H9 (cell line): ENCODE measurements at regions not wholly inside any gene's neighbourhood (a gene's known extent, or its start where the extent isn't known, plus 50 kb on each side); places are given as distances from the start of the nearest gene placed in this dataset.

Experiments used
- DNase-seq: peaks from one replicate; pipeline ENCODE4 v3.0.0-alpha.2; 2017
- H2AFZ ChIP-seq: one replicate; pipeline ENCODE4 v1.6.1; 2013; ENCODE audit warnings: mild to moderate bottlenecking, low read length, control low read depth, moderate library complexity
- H2AK5ac ChIP-seq: 2 replicates; pipeline ENCODE4 v1.6.1; 2013; ENCODE audit warnings: low read length, control low read depth, mixed read lengths; ENCODE audit not compliant: insufficient read length
- H2BK120ac ChIP-seq: one replicate; pipeline ENCODE4 v1.6.1; 2013; ENCODE audit warnings: low read depth, mild to moderate bottlenecking, low read length, control low read depth, inconsistent platforms; ENCODE audit not compliant: poor library complexity, severe bottlenecking
- H2BK12ac ChIP-seq: 2 replicates; pipeline ENCODE4 v1.6.1; 2013; ENCODE audit warnings: low read length, control low read depth, mixed read lengths, low read depth; ENCODE audit not compliant: insufficient read length
- H2BK15ac ChIP-seq: 2 replicates; pipeline ENCODE4 v1.6.1; 2013; ENCODE audit warnings: low read depth, low read length, control low read depth
- H2BK20ac ChIP-seq: one replicate; pipeline ENCODE4 v1.6.1; 2013; ENCODE audit warnings: low read depth, mild to moderate bottlenecking, low read length, control low read depth, inconsistent platforms; ENCODE audit not compliant: poor library complexity, severe bottlenecking
- H2BK5ac ChIP-seq: 2 replicates; pipeline ENCODE4 v1.6.1; 2013; ENCODE audit warnings: low read length, control low read depth, mixed read lengths; ENCODE audit not compliant: insufficient read length
- H3K14ac ChIP-seq: 2 replicates; pipeline ENCODE4 v1.6.1; 2013; ENCODE audit warnings: low read length, control low read depth; ENCODE audit not compliant: insufficient read depth
- H3K18ac ChIP-seq: 2 replicates; pipeline ENCODE4 v1.6.1; 2013; ENCODE audit warnings: low read depth, mild to moderate bottlenecking, mixed read lengths, low read length, control low read depth; ENCODE audit not compliant: insufficient read length
- H3K23ac ChIP-seq: 2 replicates; pipeline ENCODE4 v1.6.1; 2013; ENCODE audit warnings: low read length, control low read depth, mixed read lengths, low read depth; ENCODE audit not compliant: insufficient read length
- H3K23me2 ChIP-seq: 2 replicates; pipeline ENCODE4 v1.6.1; 2013; ENCODE audit warnings: low read depth, mild to moderate bottlenecking, mixed read lengths, low read length, control low read depth; ENCODE audit not compliant: insufficient read length, poor library complexity, severe bottlenecking
- H3K27ac ChIP-seq: 2 replicates; pipeline ENCODE4 v1.5.1; 2013; ENCODE audit warnings: low read length, control low read depth, mixed read lengths, low read depth; ENCODE audit not compliant: insufficient read length
- H3K27me3 ChIP-seq: 2 replicates; pipeline ENCODE4 v1.6.1; 2013; ENCODE audit warnings: low read length, control low read depth, inconsistent platforms; ENCODE audit not compliant: insufficient read depth
- H3K4ac ChIP-seq: 2 replicates; pipeline ENCODE4 v1.6.1; 2013; ENCODE audit warnings: low read depth, mild to moderate bottlenecking, control low read depth, inconsistent platforms, low read length, moderate library complexity
- H3K4me1 ChIP-seq: 2 replicates; pipeline ENCODE4 v1.6.1; 2013; ENCODE audit warnings: low read length, control low read depth, inconsistent platforms; ENCODE audit not compliant: insufficient read depth
- H3K4me2 ChIP-seq: 2 replicates; pipeline ENCODE4 v1.6.1; 2013; ENCODE audit warnings: low read length, control low read depth, mixed read lengths; ENCODE audit not compliant: insufficient read length, insufficient read depth
- H3K56ac ChIP-seq: 2 replicates; pipeline ENCODE4 v1.6.1; 2013; ENCODE audit warnings: low read depth, mild to moderate bottlenecking, mixed read lengths, low read length, control low read depth; ENCODE audit not compliant: insufficient read length
- H3K79me1 ChIP-seq: 2 replicates; pipeline ENCODE4 v1.6.1; 2013; ENCODE audit warnings: low read depth, mild to moderate bottlenecking, moderate library complexity, low read length, control low read depth, inconsistent platforms; ENCODE audit not compliant: insufficient read depth, poor library complexity, severe bottlenecking
- H3K79me2 ChIP-seq: 2 replicates; pipeline ENCODE4 v1.6.1; 2013; ENCODE audit warnings: low read length, control low read depth, inconsistent platforms; ENCODE audit not compliant: insufficient read depth
- H3K9ac ChIP-seq: 2 replicates; pipeline ENCODE4 v1.6.1; 2013; ENCODE audit warnings: low read length, control low read depth, mixed read lengths; ENCODE audit not compliant: insufficient read length; ENCODE audit errors: extremely low read depth
- H3K9me3 ChIP-seq: one replicate; pipeline ENCODE4 v1.6.1; 2013; ENCODE audit warnings: low read depth, low read length, inconsistent platforms; ENCODE audit not compliant: control insufficient read depth
- H3T11ph ChIP-seq: one replicate; pipeline ENCODE4 v1.6.1; 2013; ENCODE audit warnings: mild to moderate bottlenecking, low read length, control low read depth, inconsistent platforms
- H4K20me1 ChIP-seq: one replicate; pipeline ENCODE4 v1.6.1; 2013; ENCODE audit not compliant: control insufficient read depth, insufficient read length, insufficient read depth
- H4K5ac ChIP-seq: 2 replicates; pipeline ENCODE4 v1.6.1; 2013; ENCODE audit warnings: low read depth, mild to moderate bottlenecking, mixed read lengths, low read length, control low read depth; ENCODE audit not compliant: insufficient read length
- H4K8ac ChIP-seq: replicated peaks from 2 replicates; pipeline ENCODE4 v1.6.1; 2013; ENCODE audit warnings: low read length, control low read depth, mixed read lengths, low read depth; ENCODE audit not compliant: insufficient read length
- H4K91ac ChIP-seq: 2 replicates; pipeline ENCODE4 v1.6.1; 2013; ENCODE audit warnings: low read depth, mild to moderate bottlenecking, moderate library complexity, mixed read lengths, low read length, control low read depth; ENCODE audit not compliant: insufficient read length
- H3K27ac Mint-ChIP-seq, 3 experiments: 2 replicates in 2 of 3; 3 replicates in 1 of 3; pipeline ENCODE4 v1.8.0; 2020 to 2021; ENCODE audit warnings: mixed read lengths in 3 of 3, mild to moderate bottlenecking in 1 of 3, moderate library complexity in 1 of 3
- H3K27me3 Mint-ChIP-seq: 2 replicates; pipeline ENCODE4 v1.8.0; 2021; ENCODE audit warnings: low read depth, mild to moderate bottlenecking, moderate library complexity, mixed read lengths
- H3K36me3 Mint-ChIP-seq, 3 experiments: 2 replicates in 2 of 3; 3 replicates in 1 of 3; pipeline ENCODE4 v1.8.0; 2020 to 2021; ENCODE audit warnings: low read depth in 3 of 3, mixed read lengths in 3 of 3; ENCODE audit not compliant: insufficient read depth in 1 of 3
- H3K4me1 Mint-ChIP-seq, 2 experiments: 2 replicates each; pipeline ENCODE4 v1.8.0; 2020; ENCODE audit warnings: mixed read lengths in 2 of 2
- H3K4me3 Mint-ChIP-seq, 2 experiments: 2 replicates in 1 of 2; 3 replicates in 1 of 2; pipeline ENCODE4 v1.8.0; 2020 to 2021; ENCODE audit warnings: mild to moderate bottlenecking in 2 of 2, mixed read lengths in 2 of 2, moderate library complexity in 1 of 2
- H3K9me3 Mint-ChIP-seq, 2 experiments: 2 replicates in 1 of 2; 3 replicates in 1 of 2; pipeline ENCODE4 v1.8.0; 2020; ENCODE audit warnings: mild to moderate bottlenecking in 2 of 2, mixed read lengths in 2 of 2, moderate library complexity in 1 of 2
- WGBS: extraction: QIAGEN DNeasy Blood & Tissue Kit; methylation state at CpG from one replicate; pipeline ENCODE4 v1.1.7; 2013; ENCODE audit warnings: missing lambda C conversion rate, low lambda C conversion rate, mixed read lengths; ENCODE audit not compliant: insufficient read length; ENCODE audit errors: extremely low coverage; 5-methylcytosine and 5-hydroxymethylcytosine counted together
- TF ChIP-seq, protein P1 (sequence below): fragments of 200-600 bp; sonication (generic); conservative IDR thresholded peaks from 3 replicates; pipeline ENCODE4 v1.8.0; 2021; ENCODE audit warnings: antibody characterized with exemption, mild to moderate bottlenecking

DNA sequence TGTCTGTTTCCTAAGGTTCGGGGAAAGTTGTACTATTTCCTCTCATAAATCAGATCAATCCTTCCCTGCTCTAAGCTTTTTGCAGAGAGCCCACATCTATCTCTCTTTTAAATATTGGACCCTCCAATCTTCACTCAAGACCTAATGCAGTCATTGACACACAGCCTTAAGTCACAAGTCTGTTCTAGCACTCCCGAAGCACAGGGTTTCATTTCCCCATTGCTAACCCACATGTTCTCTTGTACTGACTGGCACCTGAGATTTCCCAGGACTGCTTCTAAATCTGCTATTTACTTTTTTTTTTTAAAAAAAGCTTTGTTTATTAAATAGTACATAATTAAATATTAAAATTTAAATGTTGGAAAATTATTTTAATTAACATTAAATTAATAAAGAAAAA lies 674.7 kb downstream of the TBC1D22A start:
- TF ChIP-seq, protein P1, sequence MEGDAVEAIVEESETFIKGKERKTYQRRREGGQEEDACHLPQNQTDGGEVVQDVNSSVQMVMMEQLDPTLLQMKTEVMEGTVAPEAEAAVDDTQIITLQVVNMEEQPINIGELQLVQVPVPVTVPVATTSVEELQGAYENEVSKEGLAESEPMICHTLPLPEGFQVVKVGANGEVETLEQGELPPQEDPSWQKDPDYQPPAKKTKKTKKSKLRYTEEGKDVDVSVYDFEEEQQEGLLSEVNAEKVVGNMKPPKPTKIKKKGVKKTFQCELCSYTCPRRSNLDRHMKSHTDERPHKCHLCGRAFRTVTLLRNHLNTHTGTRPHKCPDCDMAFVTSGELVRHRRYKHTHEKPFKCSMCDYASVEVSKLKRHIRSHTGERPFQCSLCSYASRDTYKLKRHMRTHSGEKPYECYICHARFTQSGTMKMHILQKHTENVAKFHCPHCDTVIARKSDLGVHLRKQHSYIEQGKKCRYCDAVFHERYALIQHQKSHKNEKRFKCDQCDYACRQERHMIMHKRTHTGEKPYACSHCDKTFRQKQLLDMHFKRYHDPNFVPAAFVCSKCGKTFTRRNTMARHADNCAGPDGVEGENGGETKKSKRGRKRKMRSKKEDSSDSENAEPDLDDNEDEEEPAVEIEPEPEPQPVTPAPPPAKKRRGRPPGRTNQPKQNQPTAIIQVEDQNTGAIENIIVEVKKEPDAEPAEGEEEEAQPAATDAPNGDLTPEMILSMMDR = no peak
- H3K9me3 Mint-ChIP-seq = peaks cover 92 to 97% of the 10 kb centered on the region in 2 experiments
- peaks cover 84% of the 10 kb centered on the region for H3K9me3 ChIP-seq

More for the DNA sequence above, 674.7 kb downstream of the TBC1D22A start:
- no peaks in the 10 kb centered on the region for H3K23me2 ChIP-seq
- H3K27ac ChIP-seq = no peak overlapping the region
- no peak overlapping the region for H2BK15ac ChIP-seq
- no peak overlapping the region for H3K56ac ChIP-seq
- H3K27me3 ChIP-seq = no peaks in the 10 kb centered on the region
- H4K8ac ChIP-seq = no peak overlapping the region
- Mint-ChIP-seq H3K27ac (no peak overlapping the region), H3K4me1 (no peaks in the 10 kb centered on the region), H3K36me3 (peaks cover 6 to 22% (median 8%) of the 10 kb centered on the region in 3 experiments; a peak in 6 of 7 replicates), H3K27me3 (no peaks in the 10 kb centered on the region; the same call in 1 of the 2 replicates), H3K4me3 (no peak overlapping the region)
- H3K23ac ChIP-seq = no peak overlapping the region
- H3K14ac ChIP-seq = no peak overlapping the region
- no peaks in the 10 kb centered on the region for H4K20me1 ChIP-seq
- H3K4me1 ChIP-seq = no peaks in the 10 kb centered on the region
- H4K91ac ChIP-seq = no peak overlapping the region
- no CpG with 5 or more reads among the region's 2 CpGs for WGBS
- H2BK5ac ChIP-seq = no peak overlapping the region
- H3K4me2 ChIP-seq = no peak overlapping the region
- no peak overlapping the region for H3K18ac ChIP-seq
- no peak overlapping the region for H4K5ac ChIP-seq
- no peaks in the 10 kb centered on the region for H3K79me2 ChIP-seq
- no peak overlapping the region for H2AK5ac ChIP-seq
- no peak overlapping the region for H2BK20ac ChIP-seq
- no peak overlapping the region for H2BK12ac ChIP-seq
- no peak for DNase-seq
- H2BK120ac ChIP-seq = no peak overlapping the region
- H3K4ac ChIP-seq = no peak overlapping the region
- no peaks in the 10 kb centered on the region for H3K79me1 ChIP-seq
- no peak overlapping the region for H3K9ac ChIP-seq
- no peak overlapping the region for H2AFZ ChIP-seq
- no peak overlapping the region for H3T11ph ChIP-seq
